GM10248 (cell line): ENCODE measurements at regions not wholly inside any gene's neighbourhood (a gene's known extent, or its start where the extent isn't known, plus 50 kb on each side); places are given as distances from the start of the nearest gene placed in this dataset.

Experiments used
- CTCF ChIA-PET: fragments of 300-600 bp; sonication (Branson Sonifier 250); formaldehyde crosslinking; extraction: SDS; loops from one replicate; lab custom pipeline; 2021; ENCODE audit warnings: antibody characterized with exemption; lab: Yijun Ruan, JAX
- POLR2A ChIA-PET: fragments of 350-650 bp; sonication (Branson Sonifier 250); formaldehyde crosslinking; extraction: SDS; loops from one replicate; lab custom pipeline; 2020; ENCODE audit warnings: antibody characterized with exemption; lab: Yijun Ruan, JAX
- DNase-seq: peaks from one replicate; pipeline ENCODE4 v3.0.0; 2012; ENCODE audit errors: extremely low spot score
- TF ChIP-seq, protein P1 (sequence below): IDR thresholded peaks from 2 replicates; pipeline ENCODE4 v1.5.1; 2012; ENCODE audit warnings: mild to moderate bottlenecking, low read depth; ENCODE audit errors: extremely low read depth, missing control alignments, control extremely low read depth

DNA sequence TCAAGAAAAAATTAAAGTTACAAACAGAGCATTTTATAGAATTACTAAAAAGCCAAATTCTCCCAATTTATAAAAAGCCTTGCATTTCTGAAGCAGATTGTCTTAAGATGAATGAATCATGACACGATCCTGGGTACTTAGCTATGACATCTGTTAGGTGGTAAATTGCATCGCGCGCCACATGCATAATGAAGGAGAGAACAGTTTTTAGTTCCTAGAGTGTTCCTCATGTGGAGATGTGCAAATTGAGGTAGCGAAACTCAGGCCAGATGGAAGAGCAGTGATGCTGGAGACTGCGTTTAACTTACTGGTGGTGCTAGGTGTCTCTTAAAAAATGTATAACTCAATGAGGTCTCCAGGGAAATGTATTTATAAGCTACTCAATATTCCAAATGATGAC, 516.1 kb downstream of the EFNA5 start:
- no peak for DNase-seq
- ChIA-PET CTCF (no interaction called here), POLR2A (no interaction called here)
- TF ChIP-seq, protein P1, sequence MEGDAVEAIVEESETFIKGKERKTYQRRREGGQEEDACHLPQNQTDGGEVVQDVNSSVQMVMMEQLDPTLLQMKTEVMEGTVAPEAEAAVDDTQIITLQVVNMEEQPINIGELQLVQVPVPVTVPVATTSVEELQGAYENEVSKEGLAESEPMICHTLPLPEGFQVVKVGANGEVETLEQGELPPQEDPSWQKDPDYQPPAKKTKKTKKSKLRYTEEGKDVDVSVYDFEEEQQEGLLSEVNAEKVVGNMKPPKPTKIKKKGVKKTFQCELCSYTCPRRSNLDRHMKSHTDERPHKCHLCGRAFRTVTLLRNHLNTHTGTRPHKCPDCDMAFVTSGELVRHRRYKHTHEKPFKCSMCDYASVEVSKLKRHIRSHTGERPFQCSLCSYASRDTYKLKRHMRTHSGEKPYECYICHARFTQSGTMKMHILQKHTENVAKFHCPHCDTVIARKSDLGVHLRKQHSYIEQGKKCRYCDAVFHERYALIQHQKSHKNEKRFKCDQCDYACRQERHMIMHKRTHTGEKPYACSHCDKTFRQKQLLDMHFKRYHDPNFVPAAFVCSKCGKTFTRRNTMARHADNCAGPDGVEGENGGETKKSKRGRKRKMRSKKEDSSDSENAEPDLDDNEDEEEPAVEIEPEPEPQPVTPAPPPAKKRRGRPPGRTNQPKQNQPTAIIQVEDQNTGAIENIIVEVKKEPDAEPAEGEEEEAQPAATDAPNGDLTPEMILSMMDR = no peak

DNA sequence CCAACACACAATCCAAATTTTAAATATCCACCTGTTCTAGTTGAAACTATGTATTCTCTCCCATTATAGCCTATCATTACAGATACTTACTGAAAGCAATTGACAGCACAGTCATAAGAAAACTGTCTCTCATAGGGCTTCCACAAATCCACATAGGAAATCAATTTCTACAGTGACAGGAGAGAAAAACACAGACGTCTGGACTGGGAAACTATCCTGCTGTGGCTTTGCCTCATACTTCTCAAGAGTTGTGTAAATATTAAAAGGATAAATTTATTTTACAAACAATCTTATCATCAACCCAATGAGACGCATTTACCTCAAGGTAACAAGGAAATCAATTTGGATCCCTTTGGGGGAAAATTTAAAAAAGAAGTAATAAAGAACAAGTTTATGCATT, 517.5 kb downstream of the EFNA5 start:
- no peak for DNase-seq
- CTCF ChIA-PET = interaction anchor here (1.0 kb wide), 1 partner anchor 10 kb away, joined by 3 read pairs; no protein-coding TSS in a partner anchor
- POLR2A ChIA-PET = no interaction called here
- TF ChIP-seq, protein P1 = no peak

DNA sequence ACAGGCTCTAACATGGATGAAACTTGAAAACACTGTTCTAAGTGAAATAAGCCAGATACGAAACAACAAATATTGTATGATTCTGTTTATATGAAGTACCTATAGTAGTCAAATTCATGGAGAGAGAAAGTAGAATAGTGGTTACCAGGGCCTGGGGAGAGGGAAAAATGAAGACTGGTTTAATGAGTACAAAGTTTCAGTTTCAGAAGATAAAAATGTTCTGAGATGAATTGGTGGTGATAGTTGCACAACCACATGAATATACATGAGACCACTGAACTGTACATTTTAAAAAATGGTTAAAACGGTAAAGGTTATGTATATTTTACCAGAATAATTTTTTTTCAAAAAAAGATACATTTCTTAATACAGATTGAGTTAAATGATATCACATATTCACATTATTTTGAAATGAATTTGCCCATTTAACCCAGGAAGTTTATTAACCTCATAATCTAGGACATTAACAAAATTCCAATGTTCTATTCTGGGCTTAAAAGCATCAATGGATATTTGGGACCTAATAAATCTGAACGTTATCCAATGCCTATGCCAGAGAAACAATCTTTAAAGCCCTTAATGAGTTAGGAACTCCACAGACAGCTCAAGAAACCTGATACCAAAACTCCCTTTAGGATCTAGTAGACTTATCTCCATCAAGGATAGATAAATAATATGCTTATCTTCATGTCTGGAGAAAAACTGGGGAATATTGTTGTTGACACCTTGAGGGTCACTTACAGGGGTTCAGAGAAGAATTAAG, 521.3 kb downstream of the EFNA5 start:
- DNase-seq = no peak
- ChIA-PET POLR2A (no interaction called here), CTCF (interaction anchor here (0.9 kb wide), 1 partner anchor 26 kb away, joined by 3 read pairs; no protein-coding TSS in a partner anchor)
- TF ChIP-seq, protein P1 = no peak

DNA sequence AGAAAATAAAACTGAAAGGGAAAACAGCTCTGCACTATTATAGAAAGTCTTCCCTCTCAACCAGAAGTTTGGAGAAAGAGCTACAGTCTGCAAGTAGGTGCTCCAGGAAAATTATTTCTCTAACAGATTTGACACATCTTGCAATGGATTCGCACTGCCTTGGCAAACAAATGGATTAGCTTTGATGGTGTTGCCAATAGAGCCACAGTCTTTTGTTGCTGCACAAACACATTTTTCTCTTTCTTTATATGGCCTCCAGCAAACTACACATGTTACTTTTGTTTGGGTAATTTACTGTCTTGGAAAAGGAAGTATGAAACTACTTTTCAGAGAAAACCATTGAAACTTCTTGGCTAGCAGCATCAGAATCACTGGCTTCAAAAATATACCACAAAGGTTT, 523.1 kb downstream of the EFNA5 start:
- no peak for DNase-seq
- CTCF ChIA-PET = interaction anchor here (1.0 kb wide), 1 partner anchor 24 kb away, joined by 3 read pairs; no protein-coding TSS in a partner anchor
- POLR2A ChIA-PET = no interaction called here
- TF ChIP-seq, protein P1 = no peak

DNA sequence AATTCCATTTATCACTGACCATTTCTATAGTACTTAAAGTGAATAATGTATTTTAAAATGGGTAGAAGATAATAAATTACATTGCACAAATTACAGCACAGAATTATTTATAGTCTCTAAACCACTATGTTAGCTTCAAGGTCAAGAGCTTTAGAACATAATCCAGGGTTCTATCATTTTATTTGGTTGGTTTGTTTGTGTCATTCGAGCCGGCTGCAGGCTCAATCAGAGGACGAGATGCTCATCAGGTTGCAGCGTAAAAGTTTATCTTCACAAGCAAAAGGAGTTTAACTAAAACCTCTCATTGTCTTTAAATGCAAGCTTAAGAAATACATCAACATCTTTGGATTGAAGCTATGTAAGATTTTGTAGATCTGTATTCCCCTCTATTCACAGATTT, 523.8 kb downstream of the EFNA5 start:
- TF ChIP-seq, protein P1 = no peak
- POLR2A ChIA-PET = no interaction called here
- no peak for DNase-seq
- CTCF ChIA-PET = interaction anchor here (1.0 to 1.2 kb wide), 2 partner anchors 23 to 116 kb away, joined by 3 read pairs; no protein-coding TSS in a partner anchor

DNA sequence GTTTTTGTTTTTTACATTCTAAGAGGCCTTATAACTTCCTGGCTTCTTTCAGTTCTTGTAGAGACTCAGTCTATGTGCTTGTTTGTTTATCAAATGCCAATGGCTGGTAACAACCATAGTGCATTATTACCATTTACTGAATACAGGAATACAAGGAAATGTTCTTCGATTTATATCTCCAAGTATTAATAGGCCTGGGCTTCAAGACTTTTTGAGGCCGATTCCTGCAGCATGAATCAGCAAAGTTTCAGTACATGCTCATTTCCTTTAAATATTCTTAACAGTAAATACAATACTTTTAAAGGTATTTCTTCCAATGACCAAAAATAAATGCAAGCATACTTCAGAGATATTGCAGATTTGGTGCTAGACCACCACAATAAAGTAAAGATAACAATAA, 535.3 kb downstream of the EFNA5 start:
- TF ChIP-seq, protein P1 = no peak
- DNase-seq = no peak
- CTCF ChIA-PET = interaction anchor here (1.3 kb wide), 1 partner anchor 13 kb away, joined by 4 read pairs; no protein-coding TSS in a partner anchor
- POLR2A ChIA-PET = no interaction called here
